ENCODE measurements at regions not wholly inside any gene's neighbourhood (a gene's known extent, or its start where the extent isn't known, plus 50 kb on each side); places are given as distances from the start of the nearest gene placed in this dataset.

GRCh38 chr17:68097161-68097805 is 61.7 kb downstream of the KPNA2 start (continued):
- TF ChIP-seq ZNF687 (CRISPR knock-in tag; IDR thresholded peaks at IDR 0.05) = peak; percentile 41; the same call in 1 of the 2 replicates
- TF ChIP-seq SALL1 (CRISPR knock-in tag; IDR thresholded peaks at IDR 0.05) = peak; percentile 90
- peak; percentile 28; the same call in 1 of the 2 replicates for TF ChIP-seq SOX5 (CRISPR knock-in tag; IDR thresholded peaks at IDR 0.05; ENCODE audit: borderline replicate concordance)
- TF ChIP-seq CREB1 (IDR thresholded peaks at IDR 0.05) = no peak
- 0 out of 2 replicates have a peak, but pooled peaks have one; percentile 29 for TF ChIP-seq CREB1 (CRISPR knock-in tag; IDR thresholded peaks at IDR 0.05)
- 0 out of 2 replicates have a peak, but pooled peaks have one; percentile 31 for TF ChIP-seq ZNF350 (CRISPR knock-in tag; IDR thresholded peaks at IDR 0.05; ENCODE audit: borderline replicate concordance, low read depth)
- peak; percentile 29 for TF ChIP-seq TBL1XR1 (IDR thresholded peaks at IDR 0.05; ENCODE audit: borderline replicate concordance, low read length, partially characterized antibody)
- TF ChIP-seq ZNF574 (CRISPR knock-in tag; IDR thresholded peaks at IDR 0.05) = 0 out of 2 replicates have a peak, but pooled peaks have one; percentile 20
- TF ChIP-seq MTF2 (CRISPR knock-in tag; IDR thresholded peaks at IDR 0.05; ENCODE audit: borderline replicate concordance) = no peak
- peak; percentile 48; the same call in 1 of the 2 replicates for TF ChIP-seq ZNF614 (CRISPR knock-in tag; IDR thresholded peaks at IDR 0.05; ENCODE audit: borderline replicate concordance)
- no peak for TF ChIP-seq GATA4 (IDR thresholded peaks at IDR 0.05; ENCODE audit: borderline replicate concordance, low read depth)
- peak; percentile 81 for TF ChIP-seq RARA (CRISPR knock-in tag; IDR thresholded peaks at IDR 0.05)
- peak; percentile 63; the same call in 1 of the 2 replicates for TF ChIP-seq HIC2 (CRISPR knock-in tag; IDR thresholded peaks at IDR 0.05; ENCODE audit: low read depth)
- no peak for TF ChIP-seq THAP8 (CRISPR knock-in tag; IDR thresholded peaks at IDR 0.05; ENCODE audit: borderline replicate concordance)
- TF ChIP-seq KDM2A (CRISPR knock-in tag; IDR thresholded peaks at IDR 0.05; ENCODE audit: borderline replicate concordance, low read depth) = peak; percentile 40; the same call in 1 of the 2 replicates
- TF ChIP-seq TFE3 (CRISPR knock-in tag; IDR thresholded peaks at IDR 0.05) = peak; percentile 46; the same call in 1 of the 2 replicates
- TF ChIP-seq SOX6 (IDR thresholded peaks at IDR 0.05) = no peak
- TF ChIP-seq SOX6 (CRISPR knock-in tag; IDR thresholded peaks at IDR 0.05) = peak; percentile 62

Data from HepG2 (cell line).